Calu3 (cell line): ENCODE measurements at regions not wholly inside any gene's neighbourhood (a gene's known extent, or its start where the extent isn't known, plus 50 kb on each side); places are given as distances from the start of the nearest gene placed in this dataset.

Experiments used
- BruUV-seq: library from RNA; stranded (reverse); fragments of 400-500 nt; replicated peaks from 2 replicates; lab custom pipeline; 2021; lab: Mats Ljungman, UMichigan
- CTCF ChIA-PET: fragments of 300-600 bp; sonication (Branson Sonifier 250); formaldehyde crosslinking; loops from one replicate; lab custom pipeline; 2022; ENCODE audit warnings: antibody characterized with exemption; lab: Charles Lee
- DNase-seq: peaks from one replicate; pipeline ENCODE4 v3.0.0; 2022
- H3K27ac Mint-ChIP-seq: one replicate; pipeline ENCODE4 v1.8.0; 2022; ENCODE audit warnings: mixed read lengths; ENCODE audit not compliant: unreplicated experiment
- H3K27me3 Mint-ChIP-seq: one replicate; pipeline ENCODE4 v1.8.0; 2022; ENCODE audit warnings: mixed read lengths; ENCODE audit not compliant: unreplicated experiment
- H3K36me3 Mint-ChIP-seq: one replicate; pipeline ENCODE4 v1.8.0; 2022; ENCODE audit warnings: mild to moderate bottlenecking, moderate library complexity, mixed read lengths; ENCODE audit not compliant: insufficient read depth, unreplicated experiment
- H3K4me1 Mint-ChIP-seq: one replicate; pipeline ENCODE4 v1.8.0; 2022; ENCODE audit warnings: mild to moderate bottlenecking, low read depth, mixed read lengths; ENCODE audit not compliant: unreplicated experiment
- H3K4me3 Mint-ChIP-seq: one replicate; pipeline ENCODE4 v1.8.0; 2022; ENCODE audit warnings: mild to moderate bottlenecking, low read depth, moderate library complexity, mixed read lengths; ENCODE audit not compliant: unreplicated experiment
- H3K9me3 Mint-ChIP-seq: one replicate; pipeline ENCODE4 v1.8.0; 2022; ENCODE audit warnings: low read depth, mixed read lengths; ENCODE audit not compliant: unreplicated experiment
- intact Hi-C: fragments of 100-400 bp; cut with micrococcal nuclease; formaldehyde crosslinking; loops from one replicate; pipeline ENCODE4 v1.10.0; 2022; ENCODE audit not compliant: unreplicated experiment
- TF ChIP-seq, protein P1 (sequence below): fragments of 200-600 bp; IDR thresholded peaks from one replicate; pipeline ENCODE4 v1.8.0; 2022; ENCODE audit warnings: antibody characterized with exemption; ENCODE audit not compliant: unreplicated experiment

DNA sequence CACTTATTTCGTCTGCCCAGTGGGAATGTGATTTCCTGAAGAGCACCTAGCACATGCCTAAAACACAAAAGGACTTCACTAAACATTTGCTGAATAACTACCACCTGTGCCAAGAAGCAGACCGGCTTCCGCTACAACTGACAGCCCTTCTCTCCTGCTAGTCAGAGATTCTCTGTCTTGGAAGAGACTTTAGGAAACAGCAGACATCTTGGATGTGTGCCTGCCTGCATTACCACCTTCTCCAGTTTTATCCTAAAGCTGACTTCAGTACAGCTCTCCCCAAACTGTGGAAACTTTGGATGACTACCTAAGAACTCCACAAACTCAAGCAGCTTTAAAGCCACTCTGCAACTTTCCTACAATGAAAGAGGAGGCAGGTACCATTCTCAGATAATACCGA is 116.5 kb upstream of the MAN2A1 start:
- Mint-ChIP-seq H3K4me3 (no peak overlapping the region), H3K36me3 (no peaks in the 10 kb centered on the region), H3K9me3 (no peaks in the 10 kb centered on the region), H3K27ac (no peak overlapping the region), H3K27me3 (no peaks in the 10 kb centered on the region), H3K4me1 (no peaks in the 10 kb centered on the region)
- BruUV-seq, result no TSS peak
- no peak for DNase-seq
- intact Hi-C loops, result no loop called here
- CTCF ChIA-PET, result no interaction called here
- TF ChIP-seq, protein P1, sequence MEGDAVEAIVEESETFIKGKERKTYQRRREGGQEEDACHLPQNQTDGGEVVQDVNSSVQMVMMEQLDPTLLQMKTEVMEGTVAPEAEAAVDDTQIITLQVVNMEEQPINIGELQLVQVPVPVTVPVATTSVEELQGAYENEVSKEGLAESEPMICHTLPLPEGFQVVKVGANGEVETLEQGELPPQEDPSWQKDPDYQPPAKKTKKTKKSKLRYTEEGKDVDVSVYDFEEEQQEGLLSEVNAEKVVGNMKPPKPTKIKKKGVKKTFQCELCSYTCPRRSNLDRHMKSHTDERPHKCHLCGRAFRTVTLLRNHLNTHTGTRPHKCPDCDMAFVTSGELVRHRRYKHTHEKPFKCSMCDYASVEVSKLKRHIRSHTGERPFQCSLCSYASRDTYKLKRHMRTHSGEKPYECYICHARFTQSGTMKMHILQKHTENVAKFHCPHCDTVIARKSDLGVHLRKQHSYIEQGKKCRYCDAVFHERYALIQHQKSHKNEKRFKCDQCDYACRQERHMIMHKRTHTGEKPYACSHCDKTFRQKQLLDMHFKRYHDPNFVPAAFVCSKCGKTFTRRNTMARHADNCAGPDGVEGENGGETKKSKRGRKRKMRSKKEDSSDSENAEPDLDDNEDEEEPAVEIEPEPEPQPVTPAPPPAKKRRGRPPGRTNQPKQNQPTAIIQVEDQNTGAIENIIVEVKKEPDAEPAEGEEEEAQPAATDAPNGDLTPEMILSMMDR, result no peak

DNA sequence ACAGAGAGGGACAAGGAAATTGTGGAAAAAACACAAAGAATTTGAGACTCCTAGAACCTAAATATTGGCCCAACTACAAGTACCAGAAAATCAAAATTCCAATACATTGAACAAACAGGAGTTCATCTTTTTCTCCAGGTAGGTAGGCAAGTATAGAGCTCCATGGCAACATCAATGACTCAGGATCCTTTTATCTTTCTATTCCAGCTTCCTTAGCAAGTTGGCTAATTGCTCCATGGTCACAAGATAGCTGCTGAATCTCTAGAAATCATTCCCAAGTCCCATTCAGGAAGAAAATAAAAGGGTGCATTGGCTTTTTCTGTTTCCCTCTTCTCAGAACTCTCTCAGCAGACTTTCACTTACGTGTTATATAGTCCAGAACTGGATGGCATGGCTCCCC is 117.9 kb upstream of the MAN2A1 start:
- no peak for DNase-seq
- BruUV-seq, result no TSS peak
- TF ChIP-seq, protein P1, result no peak
- H3K4me1 Mint-ChIP-seq, result no peaks in the 10 kb centered on the region
- no peaks in the 10 kb centered on the region for H3K9me3 Mint-ChIP-seq
- no peaks in the 10 kb centered on the region for H3K36me3 Mint-ChIP-seq
- H3K27ac Mint-ChIP-seq, result no peak overlapping the region
- CTCF ChIA-PET, result no interaction called here
- H3K27me3 Mint-ChIP-seq, result no peaks in the 10 kb centered on the region
- no peak overlapping the region for H3K4me3 Mint-ChIP-seq
- intact Hi-C loops, result no loop called here

DNA sequence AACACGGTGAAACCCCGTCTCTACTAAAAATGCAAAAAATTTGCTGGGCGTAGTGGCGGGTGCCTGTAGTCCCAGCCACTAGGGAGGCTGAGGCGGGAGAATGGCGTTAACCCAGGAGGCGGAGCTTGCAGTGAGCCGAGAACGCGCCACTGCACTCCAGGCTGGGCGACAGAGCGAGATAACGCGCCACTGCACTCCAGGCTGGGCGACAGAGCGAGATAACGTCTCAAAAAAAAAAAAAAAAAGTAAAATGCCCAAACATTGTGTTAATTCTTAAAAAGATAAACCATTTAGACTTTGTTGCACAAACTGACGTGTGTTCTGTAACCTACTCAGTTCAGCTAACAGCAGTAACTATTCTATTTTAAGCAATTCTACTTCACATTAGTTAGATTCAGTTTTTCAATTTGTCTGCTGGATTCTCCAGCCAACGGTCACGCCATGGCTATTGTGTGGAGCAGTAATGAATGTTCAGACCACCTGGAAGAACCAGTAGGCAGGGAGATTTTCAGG is 119.3 kb upstream of the MAN2A1 start:
- Mint-ChIP-seq H3K27me3 (no peaks in the 10 kb centered on the region), H3K4me3 (no peak overlapping the region), H3K4me1 (no peaks in the 10 kb centered on the region), H3K27ac (no peak overlapping the region), H3K9me3 (no peaks in the 10 kb centered on the region), H3K36me3 (no peaks in the 10 kb centered on the region)
- DNase-seq, result no peak
- intact Hi-C loops, result no loop called here
- CTCF ChIA-PET, result no interaction called here
- TF ChIP-seq, protein P1, result no peak
- no TSS peak for BruUV-seq

DNA sequence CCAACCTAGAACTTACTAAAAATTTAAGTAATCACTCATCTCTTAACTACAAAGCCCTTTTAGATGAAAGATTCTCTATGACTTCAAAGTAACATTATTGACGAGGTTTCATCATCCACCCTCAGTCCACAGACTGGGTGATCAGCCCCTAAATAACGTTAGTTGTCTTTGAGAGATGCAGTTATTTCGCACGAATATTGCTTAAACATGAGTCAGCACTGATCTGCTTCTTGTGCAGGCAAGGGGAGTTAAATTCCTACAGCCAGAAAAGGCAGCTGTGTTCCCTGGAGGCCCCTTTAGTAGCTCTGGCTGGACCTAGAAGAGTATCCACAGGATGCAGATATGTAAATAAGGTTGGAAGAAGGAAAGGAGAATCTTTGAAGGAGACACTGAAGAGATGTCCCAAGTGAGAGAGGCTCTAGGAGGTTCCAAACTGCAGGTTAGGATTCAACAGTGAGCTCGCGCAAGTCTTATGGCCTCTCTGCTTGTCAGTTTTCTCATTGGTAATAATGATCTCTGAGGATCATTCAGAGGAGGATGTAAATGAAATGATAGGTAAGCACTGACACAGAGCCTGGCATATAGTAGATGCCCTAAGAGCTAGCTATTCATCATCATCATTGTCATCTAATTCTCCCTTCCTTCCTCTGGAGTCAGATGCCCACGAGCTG is 122.2 kb upstream of the MAN2A1 start:
- TF ChIP-seq, protein P1, result no peak
- H3K9me3 Mint-ChIP-seq, result no peaks in the 10 kb centered on the region
- H3K4me1 Mint-ChIP-seq, result no peaks in the 10 kb centered on the region
- H3K27ac Mint-ChIP-seq, result no peak overlapping the region
- no peak overlapping the region for H3K4me3 Mint-ChIP-seq
- CTCF ChIA-PET, result no interaction called here
- H3K36me3 Mint-ChIP-seq, result no peaks in the 10 kb centered on the region
- H3K27me3 Mint-ChIP-seq, result no peaks in the 10 kb centered on the region
- DNase-seq, result no peak
- intact Hi-C loops, result no loop called here
- BruUV-seq, result no TSS peak
